Suprapubic skin (tissue), 4 donors: ENCODE measurements at regions not wholly inside any gene's neighbourhood (a gene's known extent, or its start where the extent isn't known, plus 50 kb on each side); places are given as distances from the start of the nearest gene placed in this dataset.

ENCODE experiments used
- DNase-seq, 2 donors: peaks; one replicate each; pipeline ENCODE4 v3.0.0-alpha.2; 2019; ENCODE audit warnings: low spot score in 2 of 2
- H3K27ac ChIP-seq: fragments of 200-600 bp; sonication (generic); one replicate; pipeline ENCODE4 v1.5.1; 2019
- H3K27me3 ChIP-seq: fragments of 200-600 bp; sonication (generic); one replicate; pipeline ENCODE4 v1.5.1; 2019
- H3K36me3 ChIP-seq: fragments of 200-600 bp; sonication (generic); one replicate; pipeline ENCODE4 v1.5.1; 2019
- H3K4me1 ChIP-seq: fragments of 200-600 bp; sonication (generic); one replicate; pipeline ENCODE4 v1.5.1; 2019
- H3K4me3 ChIP-seq: fragments of 200-600 bp; sonication (generic); one replicate; pipeline ENCODE4 v1.5.1; 2019; ENCODE audit warnings: mild to moderate bottlenecking
- H3K9me3 ChIP-seq: fragments of 200-600 bp; sonication (generic); one replicate; pipeline ENCODE4 v1.5.1; 2019
- CTCF ChIP-seq, 2 donors: fragments of 200-600 bp in 1 of 2; fragments of 450-650 bp in 1 of 2; sonication (generic) in 1 of 2; IDR thresholded peaks; one replicate each; pipeline ENCODE4 v1.5.1; 2016 to 2019; ENCODE audit warnings: antibody characterized with exemption in 2 of 2, mild to moderate bottlenecking in 1 of 2, moderate library complexity in 1 of 2
- EP300 ChIP-seq: sonication (generic); formaldehyde crosslinking; IDR thresholded peaks from one replicate; pipeline ENCODE4 v1.6.1; 2017; ENCODE audit warnings: antibody characterized with exemption
- POLR2A ChIP-seq, 2 donors: fragments of 450-650 bp; IDR thresholded peaks; one replicate each; pipeline ENCODE4 v1.6.1; 2017; ENCODE audit warnings: antibody characterized with exemption in 2 of 2, mild to moderate bottlenecking in 2 of 2, moderate library complexity in 2 of 2
- POLR2AphosphoS5 ChIP-seq, 3 donors: sonication (generic); formaldehyde crosslinking; IDR thresholded peaks; one replicate each; pipeline ENCODE4 v1.6.1; 2017; ENCODE audit warnings: antibody characterized with exemption in 3 of 3
- WGBS: methylation state at CpG from one replicate; pipeline ENCODE4 v1.1.5; 2018; 5-methylcytosine and 5-hydroxymethylcytosine counted together

- Histone ChIP-seq H3K27me3 (no peaks in the 10 kb centered on the region), H3K9me3 (no peaks in the 10 kb centered on the region), H3K4me1 (no peaks in the 10 kb centered on the region), H3K4me3 (no peak overlapping the region), H3K36me3 (no peaks in the 10 kb centered on the region), H3K27ac (no peak overlapping the region)
- WGBS, result 52% methylated on average over 2 of the region's 2 CpGs
- DNase-seq, result no peak
- TF ChIP-seq EP300 (no peak), POLR2A (IDR thresholded peaks at IDR 0.05) (no peak), CTCF (IDR thresholded peaks at IDR 0.05) (no peak)
Measured at GRCh38 chr6:50301307-50301706, 251.6 kb upstream of the DEFB112 start.

GRCh38 chr6:50305660-50306059, 255.9 kb upstream of the DEFB112 start:
- no peak for DNase-seq
- no peak overlapping the region for H3K4me3 ChIP-seq
- no peaks in the 10 kb centered on the region for H3K36me3 ChIP-seq
- H3K27ac ChIP-seq, result no peak overlapping the region
- no peaks in the 10 kb centered on the region for H3K4me1 ChIP-seq
- no peaks in the 10 kb centered on the region for H3K27me3 ChIP-seq
- H3K9me3 ChIP-seq, result no peaks in the 10 kb centered on the region
- TF ChIP-seq POLR2AphosphoS5 (IDR thresholded peaks at IDR 0.05) (no peak), POLR2A (IDR thresholded peaks at IDR 0.05) (no peak), EP300 (no peak), CTCF (IDR thresholded peaks at IDR 0.05) (no peak)

DNA sequence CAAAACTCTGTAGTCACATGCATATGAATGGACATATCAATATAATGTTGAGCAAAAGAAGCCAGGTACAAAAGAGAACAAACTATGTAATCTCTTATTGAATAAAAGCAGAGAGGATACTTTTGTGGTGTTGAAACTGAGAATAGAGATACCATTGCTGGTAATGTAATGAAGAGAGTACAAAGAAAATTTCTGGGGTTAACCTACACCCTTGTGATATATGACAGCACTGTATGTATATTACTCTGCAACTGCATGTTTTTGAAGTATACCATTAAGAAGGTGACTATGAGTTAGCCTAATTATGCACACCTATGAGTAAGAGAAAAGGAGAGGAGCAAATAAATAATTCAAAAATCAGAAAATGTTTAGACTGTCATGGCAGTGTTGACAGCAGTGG, 268.8 kb upstream of the DEFB112 start:
- no peak overlapping the region for H3K27ac ChIP-seq
- no peak overlapping the region for H3K4me3 ChIP-seq
- no peak for DNase-seq
- TF ChIP-seq EP300 (no peak), CTCF (IDR thresholded peaks at IDR 0.05) (no peak), POLR2AphosphoS5 (IDR thresholded peaks at IDR 0.05) (no peak)
- H3K4me1 ChIP-seq, result no peaks in the 10 kb centered on the region
- no peaks in the 10 kb centered on the region for H3K36me3 ChIP-seq
- no peaks in the 10 kb centered on the region for H3K9me3 ChIP-seq
- H3K27me3 ChIP-seq, result no peaks in the 10 kb centered on the region

DNA sequence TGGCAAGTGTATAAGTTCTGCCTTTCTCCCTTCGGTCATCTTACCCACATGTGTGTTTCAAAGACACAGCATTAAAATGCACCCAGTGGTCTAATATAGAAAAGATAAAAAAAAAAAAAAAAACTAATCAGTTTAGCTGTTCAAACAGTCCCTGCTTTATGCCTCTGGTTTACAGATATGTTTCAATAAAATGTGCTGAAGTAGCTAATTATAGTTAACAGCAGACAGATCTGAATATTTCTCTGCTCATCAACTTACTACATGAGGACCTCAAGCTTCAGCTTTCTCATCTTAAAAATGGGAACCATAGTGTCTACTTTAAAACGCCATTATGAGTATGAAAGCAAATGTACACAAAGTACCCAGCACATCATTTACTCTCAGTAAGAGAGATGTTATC, 280.6 kb upstream of the DEFB112 start:
- TF ChIP-seq CTCF (IDR thresholded peaks at IDR 0.05), result no peak
- no peak for TF ChIP-seq POLR2AphosphoS5 (IDR thresholded peaks at IDR 0.05)
- TF ChIP-seq POLR2A (IDR thresholded peaks at IDR 0.05), result no peak
- no peak for TF ChIP-seq EP300
- Histone ChIP-seq H3K36me3 (no peaks in the 10 kb centered on the region), H3K4me1 (no peaks in the 10 kb centered on the region), H3K27ac (no peak overlapping the region), H3K4me3 (no peak overlapping the region), H3K27me3 (no peaks in the 10 kb centered on the region), H3K9me3 (no peaks in the 10 kb centered on the region)
- no peak for DNase-seq
- 84% methylated on average over 2 of the region's 2 CpGs for WGBS

DNA sequence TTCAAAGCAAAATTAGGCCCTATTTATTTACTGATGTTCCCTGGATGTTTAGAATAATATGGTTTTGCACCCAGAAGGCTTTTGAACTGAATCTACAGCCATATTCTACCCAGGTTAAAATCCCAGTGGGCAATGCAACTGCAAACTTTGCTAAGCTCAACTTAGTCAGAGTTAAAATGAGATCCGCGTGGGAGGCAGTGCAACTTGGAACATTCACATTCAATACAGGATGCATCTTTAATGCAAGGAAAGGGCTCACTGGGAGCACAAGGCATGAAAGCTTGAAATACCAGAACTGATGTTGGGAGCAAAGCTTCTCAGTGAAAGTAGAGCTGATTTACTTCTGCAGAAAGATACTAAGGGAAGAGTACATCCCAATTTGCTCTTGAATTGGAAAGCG, 281.2 kb upstream of the DEFB112 start:
- no peaks in the 10 kb centered on the region for H3K27me3 ChIP-seq
- H3K9me3 ChIP-seq, result no peaks in the 10 kb centered on the region
- no peak overlapping the region for H3K27ac ChIP-seq
- DNase-seq, result no peak
- H3K4me1 ChIP-seq, result no peaks in the 10 kb centered on the region
- 90% methylated on average over 3 of the region's 3 CpGs for WGBS
- no peak overlapping the region for H3K4me3 ChIP-seq
- no peak for TF ChIP-seq EP300
- TF ChIP-seq POLR2AphosphoS5 (IDR thresholded peaks at IDR 0.05), result no peak
- TF ChIP-seq POLR2A (IDR thresholded peaks at IDR 0.05), result no peak
- no peak for TF ChIP-seq CTCF (IDR thresholded peaks at IDR 0.05)
- no peaks in the 10 kb centered on the region for H3K36me3 ChIP-seq
